ENCODE measurements at regions not wholly inside any gene's neighbourhood (a gene's known extent, or its start where the extent isn't known, plus 50 kb on each side); places are given as distances from the start of the nearest gene placed in this dataset.
"Not testable (repeated sequence)": the region's sequence is repeated elsewhere in the genome, so short reads cannot be mapped to it uniquely, and the experiment has no call there.

GRCh38 chr5:39779831-39780230 is 355.1 kb upstream of the DAB2 start:
- no peak for DNase-seq

- no peak for DNase-seq
Observed at GRCh38 chr5:39775797-39776365, 351.1 kb upstream of the DAB2 start.

- DNase-seq = no peak
Observed at GRCh38 chr5:39775086-39775796, 350.5 kb upstream of the DAB2 start.

- no peak for DNase-seq
Observed at GRCh38 chr5:39774605-39775004, 349.8 kb upstream of the DAB2 start.

GRCh38 chr5:39772307-39772706 is 347.5 kb upstream of the DAB2 start:
- DNase-seq = no peak

GRCh38 chr5:39767916-39768315 is 343.1 kb upstream of the DAB2 start:
- no peak for DNase-seq

- no peak for DNase-seq
Observed at GRCh38 chr5:39765366-39765765, 340.6 kb upstream of the DAB2 start.

GRCh38 chr5:39762761-39763160 is 338.0 kb upstream of the DAB2 start:
- no peak for DNase-seq

GRCh38 chr5:39761199-39761950 is 336.6 kb upstream of the DAB2 start:
- no peak for DNase-seq

GRCh38 chr5:39760385-39761198 is 335.8 kb upstream of the DAB2 start:
- no peak for DNase-seq

- no peak for DNase-seq
Observed at GRCh38 chr5:39759701-39760100, 334.9 kb upstream of the DAB2 start.

- DNase-seq = no peak
Observed at GRCh38 chr5:39758426-39758825, 333.6 kb upstream of the DAB2 start.

- no peak for DNase-seq
Observed at GRCh38 chr5:39757131-39757530, 332.4 kb upstream of the DAB2 start.

- no peak for DNase-seq
Observed at GRCh38 chr5:39755986-39756385, 331.2 kb upstream of the DAB2 start.

GRCh38 chr5:39755452-39755851 is 330.7 kb upstream of the DAB2 start:
- no peak for DNase-seq

- DNase-seq = not testable (repeated sequence)
Observed at GRCh38 chr5:39753747-39754146, 329.0 kb upstream of the DAB2 start.

GRCh38 chr5:39750661-39751060 is 325.9 kb upstream of the DAB2 start:
- no peak for DNase-seq

GRCh38 chr5:39742916-39743315 is 318.1 kb upstream of the DAB2 start:
- DNase-seq = no peak

- no peak for DNase-seq
Observed at GRCh38 chr5:39740404-39740803, 315.6 kb upstream of the DAB2 start.

- DNase-seq = no peak
Observed at GRCh38 chr5:39732166-39732565, 307.4 kb upstream of the DAB2 start.

- DNase-seq = no peak
Observed at GRCh38 chr5:39730699-39731098, 305.9 kb upstream of the DAB2 start.

- no peak for DNase-seq
Observed at GRCh38 chr5:39730006-39730405, 305.2 kb upstream of the DAB2 start.

- DNase-seq = no peak
Observed at GRCh38 chr5:39726467-39726866, 301.7 kb upstream of the DAB2 start.
